NT2/D1 (cell line): ENCODE measurements at regions not wholly inside any gene's neighbourhood (a gene's known extent, or its start where the extent isn't known, plus 50 kb on each side); places are given as distances from the start of the nearest gene placed in this dataset.

Source experiments
- YY1 ChIP-seq: IDR thresholded peaks from 2 replicates; pipeline ENCODE4 v1.6.1; 2011; ENCODE audit not compliant: insufficient read length, insufficient read depth
- ZNF274 ChIP-seq: IDR thresholded peaks from 2 replicates; pipeline ENCODE4 v1.6.1; 2011; ENCODE audit warnings: mild to moderate bottlenecking, low read depth, low read length

DNA sequence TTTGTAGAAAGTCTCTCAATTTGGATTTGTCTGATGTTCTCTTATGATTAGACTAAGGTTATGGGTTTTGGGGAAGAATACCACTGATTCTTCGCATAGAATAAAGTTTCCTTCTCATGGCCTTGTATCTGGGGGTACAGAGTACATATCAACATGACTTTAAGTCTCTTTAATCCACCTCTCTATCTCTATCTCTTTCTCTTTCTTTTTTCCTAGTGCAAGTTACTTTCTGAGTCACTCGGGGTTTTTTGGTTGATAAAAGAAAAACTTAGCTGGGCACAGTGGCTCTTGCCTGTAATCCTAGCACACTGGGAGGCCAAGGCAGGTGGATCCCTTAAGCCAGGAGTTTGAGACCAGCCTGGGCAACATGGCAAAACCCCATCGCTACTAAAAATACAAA lies 100.1 kb upstream of the MAP4K3 start:
- TF ChIP-seq YY1 (no peak), ZNF274 (no peak)
